Rectal smooth muscle tissue (tissue), 1 donor: ENCODE measurements at regions not wholly inside any gene's neighbourhood (a gene's known extent, or its start where the extent isn't known, plus 50 kb on each side); places are given as distances from the start of the nearest gene placed in this dataset.

ENCODE experiments used
- H3K27ac ChIP-seq: one replicate; pipeline ENCODE4 v1.7.0; 2013; ENCODE audit warnings: low read depth, low read length, inconsistent platforms
- H3K27me3 ChIP-seq: one replicate; pipeline ENCODE4 v1.7.0; 2013; ENCODE audit warnings: low read length; ENCODE audit not compliant: control insufficient read depth, insufficient read depth
- H3K36me3 ChIP-seq: one replicate; pipeline ENCODE4 v1.7.0; 2013; ENCODE audit warnings: low read length; ENCODE audit not compliant: control insufficient read depth, insufficient read depth
- H3K4me1 ChIP-seq: one replicate; pipeline ENCODE4 v1.7.0; 2013; ENCODE audit warnings: low read length; ENCODE audit not compliant: control insufficient read depth, insufficient read depth
- H3K4me3 ChIP-seq: one replicate; pipeline ENCODE4 v1.7.0; 2013; ENCODE audit warnings: low read length
- H3K9ac ChIP-seq: one replicate; pipeline ENCODE4 v1.7.0; 2013; ENCODE audit warnings: low read length

DNA sequence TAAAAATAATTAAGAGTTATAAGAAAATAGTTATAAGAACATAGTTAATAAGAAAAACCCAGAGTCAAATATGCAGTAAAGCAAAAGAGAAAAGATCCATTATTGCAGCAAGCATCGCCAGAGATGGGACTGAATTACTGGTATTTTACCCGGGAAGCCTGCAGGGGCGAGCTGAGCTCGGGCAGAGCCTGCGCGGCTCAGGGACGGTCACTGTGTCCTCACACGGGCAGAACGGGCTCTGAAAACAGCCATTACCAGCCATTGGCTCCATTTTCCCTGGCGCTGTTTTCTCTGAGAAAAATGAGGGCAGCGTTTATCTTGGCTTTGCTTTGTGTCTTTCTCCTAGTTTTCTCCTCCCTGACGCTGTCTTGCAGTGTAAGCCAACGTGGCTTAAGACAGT, 95.3 kb upstream of the ALKAL2 start:
- H3K36me3 ChIP-seq = no peaks in the 10 kb centered on the region
- no peaks in the 10 kb centered on the region for H3K4me1 ChIP-seq
- no peak overlapping the region for H3K27ac ChIP-seq
- H3K27me3 ChIP-seq = no peaks in the 10 kb centered on the region
- H3K9ac ChIP-seq = no peak overlapping the region
- H3K4me3 ChIP-seq = no peak overlapping the region

DNA sequence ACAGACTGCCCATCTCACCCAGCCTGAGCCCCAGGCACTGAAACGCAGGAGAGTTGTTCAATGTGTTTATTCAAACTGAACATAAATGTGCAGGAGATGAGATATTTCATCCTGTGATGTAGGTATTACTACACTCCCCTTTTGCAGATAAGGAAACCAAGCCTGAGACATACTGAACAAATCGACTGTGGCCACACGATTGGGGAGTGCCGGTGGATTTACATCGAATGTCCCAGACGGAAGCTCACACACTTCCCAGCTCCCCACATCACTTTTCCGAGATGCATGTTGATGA, 94.8 kb upstream of the ALKAL2 start:
- no peaks in the 10 kb centered on the region for H3K4me1 ChIP-seq
- no peaks in the 10 kb centered on the region for H3K27me3 ChIP-seq
- H3K9ac ChIP-seq = no peak overlapping the region
- no peak overlapping the region for H3K27ac ChIP-seq
- H3K36me3 ChIP-seq = no peaks in the 10 kb centered on the region
- H3K4me3 ChIP-seq = no peak overlapping the region

DNA sequence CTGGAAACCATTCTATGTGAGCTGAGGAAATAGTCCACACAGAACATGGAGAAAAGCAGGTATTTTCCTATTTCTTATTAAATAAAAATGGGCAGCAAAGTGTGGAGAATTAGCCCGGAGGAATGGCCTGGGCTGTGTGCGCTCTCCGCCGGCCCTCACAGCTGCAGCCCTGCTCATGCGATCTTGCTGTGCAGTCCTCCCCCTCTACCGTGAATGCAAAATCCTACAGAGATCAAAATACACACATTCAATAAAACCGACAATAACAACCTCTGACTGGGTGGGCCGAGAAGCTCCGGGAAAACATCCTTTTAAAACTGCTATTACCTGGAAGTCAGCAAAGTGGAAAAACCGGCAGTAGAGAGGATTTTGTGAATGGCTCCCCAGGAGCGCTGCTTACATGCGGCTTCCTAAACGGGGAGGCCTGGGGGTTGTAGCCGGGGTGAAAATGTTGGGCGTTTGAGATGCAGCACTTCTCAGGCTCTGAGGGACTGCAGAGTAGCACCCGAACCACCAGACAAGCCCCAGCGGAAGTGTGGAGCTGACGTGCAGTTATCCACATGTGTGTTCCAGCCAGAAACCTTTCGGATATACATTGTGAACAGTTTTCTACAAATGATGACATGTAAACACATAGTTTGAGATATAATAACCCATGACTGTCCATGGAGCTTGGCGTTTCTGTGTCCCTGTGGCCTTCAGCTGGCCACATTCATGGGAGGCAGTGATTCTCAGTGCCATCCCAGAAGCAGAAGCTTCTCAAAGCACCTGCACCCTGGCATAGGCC, 94.2 kb upstream of the ALKAL2 start:
- Histone ChIP-seq H3K4me1 (no peaks in the 10 kb centered on the region), H3K4me3 (no peak overlapping the region), H3K27me3 (no peaks in the 10 kb centered on the region), H3K36me3 (no peaks in the 10 kb centered on the region), H3K27ac (no peak overlapping the region), H3K9ac (no peak overlapping the region)

DNA sequence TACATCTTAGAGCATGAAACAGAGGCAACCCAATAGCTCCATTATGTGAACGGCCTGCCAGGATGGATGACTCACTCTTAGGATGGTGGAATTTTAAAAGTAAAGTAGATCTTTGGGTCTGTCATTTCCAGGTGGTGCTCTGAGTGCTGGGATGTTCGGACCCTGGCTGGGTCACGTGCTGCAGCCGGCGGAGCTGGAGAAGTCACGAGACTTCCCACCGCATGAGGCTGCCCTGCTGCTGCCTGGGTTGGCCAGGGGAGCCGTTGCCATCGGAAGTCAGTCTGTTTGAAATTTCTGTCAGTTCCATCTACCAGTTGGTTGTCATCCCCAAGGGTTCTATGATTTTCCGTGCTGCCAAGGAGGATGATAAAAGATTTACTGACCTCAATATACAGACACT, 93.3 kb upstream of the ALKAL2 start:
- Histone ChIP-seq H3K9ac (no peak overlapping the region), H3K4me3 (no peak overlapping the region), H3K27ac (no peak overlapping the region), H3K4me1 (no peaks in the 10 kb centered on the region), H3K36me3 (no peaks in the 10 kb centered on the region), H3K27me3 (no peaks in the 10 kb centered on the region)

DNA sequence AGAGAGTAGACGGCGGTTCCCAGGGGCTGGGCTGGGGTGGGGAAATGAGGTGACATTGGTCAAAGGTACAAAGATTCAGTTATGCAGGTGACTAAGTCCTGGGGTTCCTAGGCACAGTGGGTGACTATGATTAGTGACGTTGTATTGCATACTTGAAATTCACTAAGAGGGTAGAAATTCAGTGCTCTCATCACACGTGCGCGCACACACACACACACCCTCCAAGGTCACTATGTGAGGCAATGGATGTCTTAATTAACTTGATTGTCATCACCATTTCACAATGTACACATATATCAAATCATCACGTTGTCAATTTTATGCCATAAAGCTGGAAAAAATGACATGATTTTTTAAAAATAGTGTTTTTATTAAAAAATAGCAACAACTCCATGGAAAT, 92.9 kb upstream of the ALKAL2 start:
- Histone ChIP-seq H3K4me1 (no peaks in the 10 kb centered on the region), H3K27me3 (no peaks in the 10 kb centered on the region), H3K9ac (no peak overlapping the region), H3K4me3 (no peak overlapping the region), H3K36me3 (no peaks in the 10 kb centered on the region), H3K27ac (no peak overlapping the region)

DNA sequence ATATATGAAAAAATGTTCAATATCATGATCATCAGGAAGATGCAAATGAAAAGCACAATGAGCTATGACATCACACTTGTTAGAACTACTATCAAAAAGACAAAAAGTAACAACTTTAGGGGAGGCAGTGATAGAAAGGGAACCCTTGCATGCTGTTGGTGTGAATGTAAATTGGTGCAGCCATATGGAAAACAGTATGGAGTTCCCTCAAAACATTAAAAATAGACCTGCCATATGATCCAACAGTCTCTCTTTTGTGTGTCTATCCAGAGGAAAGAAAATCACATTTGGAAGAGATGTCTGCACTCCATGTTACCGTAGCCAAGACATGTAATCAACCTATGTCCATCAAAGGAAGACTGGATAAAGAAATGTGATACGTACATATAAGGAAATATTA, 92.3 kb upstream of the ALKAL2 start:
- Histone ChIP-seq H3K36me3 (no peaks in the 10 kb centered on the region), H3K27me3 (no peaks in the 10 kb centered on the region), H3K4me1 (no peaks in the 10 kb centered on the region), H3K9ac (no peak overlapping the region), H3K4me3 (no peak overlapping the region), H3K27ac (no peak overlapping the region)

DNA sequence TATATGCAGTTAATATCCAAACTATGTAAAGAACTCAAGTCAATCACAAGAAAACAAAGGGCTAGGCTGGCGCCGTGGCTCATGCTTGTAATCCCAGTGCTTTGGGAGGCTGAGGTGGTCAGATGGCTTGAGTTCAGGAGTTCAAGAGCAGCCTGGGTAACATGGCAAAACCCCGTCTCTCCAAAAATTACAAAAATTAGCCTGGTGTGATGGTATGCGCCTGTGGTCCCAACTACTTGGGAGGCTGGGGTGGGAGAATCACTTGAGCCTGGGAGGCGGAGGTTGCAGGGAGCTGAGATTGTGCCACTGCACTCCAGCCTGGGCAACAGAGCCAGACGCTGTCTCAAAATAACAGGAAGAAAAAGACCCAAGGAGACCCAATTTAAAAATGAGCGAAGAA, 91.9 kb upstream of the ALKAL2 start:
- no peaks in the 10 kb centered on the region for H3K4me1 ChIP-seq
- H3K4me3 ChIP-seq = no peak overlapping the region
- H3K27ac ChIP-seq = no peak overlapping the region
- no peak overlapping the region for H3K9ac ChIP-seq
- no peaks in the 10 kb centered on the region for H3K27me3 ChIP-seq
- H3K36me3 ChIP-seq = no peaks in the 10 kb centered on the region

DNA sequence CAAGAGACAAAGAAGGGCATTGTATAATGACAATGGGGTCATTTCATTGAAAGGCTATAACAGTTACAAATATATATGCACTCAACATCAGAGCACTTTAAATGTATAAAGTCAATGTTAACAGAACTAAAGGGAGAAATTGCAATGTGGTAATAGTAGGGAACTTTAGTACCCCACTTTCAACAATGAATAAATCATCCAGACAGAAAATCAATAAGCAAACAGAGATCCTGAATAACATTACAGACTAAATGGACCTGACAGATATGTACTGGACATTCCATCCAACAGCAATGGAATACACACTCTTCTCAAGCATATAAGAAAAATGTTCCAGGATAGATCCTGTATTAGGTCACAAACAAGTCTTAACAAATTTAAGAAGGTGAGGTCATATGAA, 90.5 kb upstream of the ALKAL2 start:
- Histone ChIP-seq H3K27me3 (no peaks in the 10 kb centered on the region), H3K27ac (no peak overlapping the region), H3K4me1 (no peaks in the 10 kb centered on the region), H3K9ac (no peak overlapping the region), H3K36me3 (no peaks in the 10 kb centered on the region), H3K4me3 (no peak overlapping the region)

DNA sequence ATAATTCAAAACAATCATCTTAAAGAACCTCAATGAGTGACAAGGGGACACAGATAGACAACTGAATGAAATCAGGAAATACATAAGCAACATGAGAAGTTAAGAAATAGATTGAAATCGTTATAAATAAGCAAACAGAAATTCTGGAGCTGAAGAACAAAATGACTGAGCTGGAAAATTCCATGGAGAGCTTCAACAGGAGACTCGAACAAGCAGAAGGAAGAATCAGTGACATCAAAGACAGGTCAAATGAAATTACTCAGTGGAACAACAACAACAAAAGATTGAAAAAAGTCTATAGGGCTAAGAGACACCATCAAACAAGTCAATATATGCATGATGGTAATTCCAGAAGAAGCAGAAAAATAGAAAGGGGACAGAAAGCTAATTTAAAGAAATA, 89.5 kb upstream of the ALKAL2 start:
- no peaks in the 10 kb centered on the region for H3K4me1 ChIP-seq
- no peak overlapping the region for H3K9ac ChIP-seq
- H3K27ac ChIP-seq = no peak overlapping the region
- no peaks in the 10 kb centered on the region for H3K36me3 ChIP-seq
- no peak overlapping the region for H3K4me3 ChIP-seq
- H3K27me3 ChIP-seq = no peaks in the 10 kb centered on the region

DNA sequence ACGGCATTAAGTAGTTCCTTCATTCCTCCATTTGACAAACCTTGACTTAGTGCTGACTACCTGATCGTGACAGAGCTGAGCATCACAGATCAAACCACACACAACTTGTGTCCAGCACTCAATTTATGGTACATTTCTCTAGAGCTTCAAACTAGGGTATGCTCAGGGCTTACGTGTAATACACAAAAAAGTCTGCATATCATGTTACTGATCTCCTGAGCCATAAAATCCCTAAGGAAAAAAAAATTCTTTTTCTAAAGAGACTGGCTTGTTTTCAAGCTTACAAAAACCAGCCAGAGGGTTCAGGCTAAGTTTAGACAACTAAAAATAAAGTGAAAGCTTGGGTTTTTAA, 88.0 kb upstream of the ALKAL2 start:
- no peaks in the 10 kb centered on the region for H3K36me3 ChIP-seq
- H3K4me3 ChIP-seq = no peak overlapping the region
- H3K4me1 ChIP-seq = no peaks in the 10 kb centered on the region
- no peaks in the 10 kb centered on the region for H3K27me3 ChIP-seq
- no peak overlapping the region for H3K9ac ChIP-seq
- H3K27ac ChIP-seq = no peak overlapping the region

DNA sequence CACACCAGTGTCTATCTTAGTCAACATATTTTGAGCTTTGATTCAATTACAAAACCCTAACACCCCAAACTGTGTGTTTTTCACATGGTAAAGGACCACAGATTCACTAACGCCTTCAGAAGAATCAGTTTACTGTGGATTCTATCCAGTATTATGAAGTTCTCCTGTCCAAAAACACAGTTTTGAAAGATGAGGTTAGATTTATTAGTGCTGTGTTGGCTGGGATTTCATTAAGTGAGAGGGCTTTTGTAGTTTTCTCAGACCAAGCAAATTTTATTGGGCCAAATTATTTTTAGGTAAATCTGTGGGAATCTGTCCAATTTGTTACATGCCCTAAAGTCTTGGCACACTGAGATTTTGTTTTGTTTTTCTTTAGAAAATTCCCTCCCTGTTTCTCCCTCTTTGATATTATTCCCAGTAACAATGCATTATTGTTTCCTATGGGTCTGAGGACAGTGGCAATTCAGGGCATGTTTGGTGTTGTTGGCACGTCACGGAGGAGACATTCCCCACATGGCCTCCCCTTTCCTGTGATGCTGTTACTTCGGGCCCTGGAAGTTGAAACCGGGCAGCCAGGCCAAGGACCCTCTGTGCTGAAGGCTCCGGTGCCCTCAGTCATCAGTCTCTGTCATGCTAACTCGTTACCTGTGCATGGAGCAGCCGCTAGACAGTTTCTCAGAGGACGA, 87.5 kb upstream of the ALKAL2 start:
- H3K27ac ChIP-seq = no peak overlapping the region
- no peak overlapping the region for H3K4me3 ChIP-seq
- H3K27me3 ChIP-seq = no peaks in the 10 kb centered on the region
- H3K36me3 ChIP-seq = no peaks in the 10 kb centered on the region
- H3K4me1 ChIP-seq = no peaks in the 10 kb centered on the region
- H3K9ac ChIP-seq = no peak overlapping the region

DNA sequence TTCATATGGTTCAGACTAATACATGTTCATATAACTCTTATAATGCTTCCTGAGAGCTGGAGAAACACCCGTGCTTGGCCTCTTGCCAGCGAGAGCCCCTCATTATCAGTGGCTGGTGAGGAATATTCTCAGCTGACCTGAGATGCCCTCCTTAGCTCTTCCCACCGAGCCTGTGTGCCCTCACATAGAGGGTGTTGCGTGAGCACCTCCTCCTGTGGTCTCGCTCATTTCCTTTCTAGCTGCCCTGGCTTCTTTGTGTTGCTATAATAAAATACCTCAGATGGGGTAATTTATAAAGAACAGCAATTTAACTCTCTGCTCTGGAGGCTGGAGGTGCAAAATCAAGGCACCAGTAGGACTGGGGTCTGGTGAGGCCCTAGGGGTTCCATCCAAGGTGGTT, 80.5 kb upstream of the ALKAL2 start:
- H3K27ac ChIP-seq = no peak overlapping the region
- no peak overlapping the region for H3K9ac ChIP-seq
- no peak overlapping the region for H3K4me3 ChIP-seq
- no peaks in the 10 kb centered on the region for H3K36me3 ChIP-seq
- H3K4me1 ChIP-seq = no peaks in the 10 kb centered on the region
- no peaks in the 10 kb centered on the region for H3K27me3 ChIP-seq

DNA sequence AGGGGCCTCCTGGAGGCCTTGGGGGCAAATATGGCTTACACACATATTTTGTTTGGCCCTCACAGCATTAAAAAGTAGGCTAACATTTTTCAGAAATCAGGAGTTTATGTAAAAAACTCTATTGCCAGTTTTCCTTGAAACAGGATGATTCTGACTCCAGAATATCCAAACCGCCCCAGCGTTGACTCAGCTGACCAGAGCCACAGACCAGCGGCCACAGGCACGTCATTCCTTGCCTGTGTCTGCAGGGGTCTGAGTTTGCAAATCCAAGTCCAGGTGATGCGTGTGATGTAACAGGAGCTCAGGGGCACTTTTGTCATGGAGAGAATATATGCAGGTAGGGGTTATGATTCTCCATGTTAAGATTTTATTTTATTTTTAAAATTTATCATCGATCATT, 79.4 kb upstream of the ALKAL2 start:
- Histone ChIP-seq H3K27ac (no peak overlapping the region), H3K4me3 (no peak overlapping the region), H3K27me3 (no peaks in the 10 kb centered on the region), H3K9ac (no peak overlapping the region), H3K4me1 (no peaks in the 10 kb centered on the region), H3K36me3 (no peaks in the 10 kb centered on the region)
